CD4-positive, alpha-beta T cell treated with Interleukin-15 for 1 hour (primary cell): ENCODE measurements at regions not wholly inside any gene's neighbourhood (a gene's known extent, or its start where the extent isn't known, plus 50 kb on each side); places are given as distances from the start of the nearest gene placed in this dataset.

Experiments
- DNase-seq: peaks from one replicate; pipeline ENCODE4 v3.0.0-alpha.2; 2020

DNA sequence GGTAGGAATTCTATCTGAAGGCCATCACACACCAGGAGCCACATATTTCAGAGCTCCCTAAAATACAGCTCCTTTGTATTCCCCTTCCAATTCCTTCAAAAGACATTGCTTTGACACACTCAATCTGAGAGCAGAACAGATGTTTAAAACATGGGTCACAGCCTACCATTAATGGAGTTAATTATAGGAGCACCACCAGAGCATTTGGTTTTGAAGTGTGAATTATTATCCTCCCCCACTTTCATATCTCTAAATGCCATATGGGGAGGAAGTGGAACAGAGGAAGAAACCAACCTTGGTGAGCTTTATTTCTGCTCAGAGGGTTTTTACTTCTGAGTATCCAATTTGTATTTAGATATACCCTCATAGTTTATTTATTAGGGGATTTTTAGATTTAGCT, 50.7 kb upstream of the TNFRSF21 start:
- DNase-seq = no peak

DNA sequence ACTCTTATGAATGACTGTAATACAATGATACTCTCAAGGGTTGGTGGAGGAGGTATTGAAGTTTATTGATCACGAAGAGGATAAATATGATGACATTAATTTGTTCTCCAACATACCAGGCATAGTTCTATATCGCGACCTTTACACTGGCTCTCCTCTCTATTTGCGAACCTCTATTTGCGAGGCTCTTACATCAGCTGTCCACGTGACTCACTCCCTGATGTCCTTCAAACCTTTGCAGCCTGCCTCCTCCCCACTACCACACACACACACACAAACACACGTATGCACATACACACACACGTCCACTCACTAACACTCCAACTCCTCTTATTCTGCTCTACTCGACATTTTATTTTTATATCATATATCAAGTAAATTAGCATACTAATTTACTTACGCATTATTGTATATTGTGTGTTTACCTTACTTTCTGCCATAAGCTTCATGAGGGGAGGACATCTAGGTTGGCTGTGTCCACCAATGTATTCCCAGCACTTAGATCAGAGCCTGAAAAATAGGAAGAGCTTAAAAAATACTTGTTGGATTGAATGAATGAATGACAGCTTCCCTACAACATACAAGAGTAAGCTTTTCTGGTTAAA, 53.3 kb upstream of the TNFRSF21 start:
- no peak for DNase-seq

DNA sequence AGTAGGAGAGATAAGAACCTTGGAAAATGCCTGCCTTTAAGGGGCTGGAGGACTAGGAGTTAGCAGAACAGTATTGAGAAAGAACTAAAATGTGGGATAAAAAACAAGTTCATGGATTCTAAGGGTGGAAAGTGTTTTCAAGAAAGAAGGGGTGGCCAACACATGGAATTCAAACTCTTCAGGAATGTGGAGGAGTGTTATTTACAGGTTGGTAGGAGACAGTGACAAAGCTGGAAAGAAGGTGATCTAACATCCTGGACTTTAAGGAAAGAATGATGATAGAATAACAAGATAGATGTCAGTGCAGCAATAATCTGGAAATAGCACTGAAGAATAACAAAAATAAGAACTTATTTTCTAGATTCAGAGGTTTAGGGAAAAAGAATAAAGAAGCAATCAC, 54.0 kb upstream of the TNFRSF21 start:
- DNase-seq = no peak

DNA sequence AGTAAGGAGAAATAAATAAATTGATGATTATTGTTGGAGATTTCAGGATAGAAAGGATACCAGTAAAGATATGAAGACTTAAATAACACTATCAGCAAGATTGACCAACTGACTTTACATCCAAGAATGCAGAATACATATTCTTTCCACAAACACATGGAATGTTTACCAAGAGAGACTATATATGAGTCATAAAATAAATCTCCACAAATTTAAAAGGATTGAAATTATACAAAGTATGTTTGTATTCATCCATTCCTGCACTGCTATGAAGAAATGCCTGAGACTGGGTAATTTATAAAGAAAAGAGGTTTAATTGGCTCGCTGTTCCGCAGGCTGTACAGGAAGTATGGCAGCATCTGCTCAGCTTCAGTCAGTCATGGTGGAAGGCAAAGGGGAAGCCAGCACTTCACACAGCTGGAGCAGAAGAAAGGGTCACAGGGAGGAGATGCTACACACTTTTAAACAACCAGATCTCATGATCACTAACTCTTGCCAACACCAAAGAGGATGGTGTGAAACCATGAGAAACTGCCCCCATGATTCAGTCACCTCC, 56.7 kb upstream of the TNFRSF21 start:
- no peak for DNase-seq

DNA sequence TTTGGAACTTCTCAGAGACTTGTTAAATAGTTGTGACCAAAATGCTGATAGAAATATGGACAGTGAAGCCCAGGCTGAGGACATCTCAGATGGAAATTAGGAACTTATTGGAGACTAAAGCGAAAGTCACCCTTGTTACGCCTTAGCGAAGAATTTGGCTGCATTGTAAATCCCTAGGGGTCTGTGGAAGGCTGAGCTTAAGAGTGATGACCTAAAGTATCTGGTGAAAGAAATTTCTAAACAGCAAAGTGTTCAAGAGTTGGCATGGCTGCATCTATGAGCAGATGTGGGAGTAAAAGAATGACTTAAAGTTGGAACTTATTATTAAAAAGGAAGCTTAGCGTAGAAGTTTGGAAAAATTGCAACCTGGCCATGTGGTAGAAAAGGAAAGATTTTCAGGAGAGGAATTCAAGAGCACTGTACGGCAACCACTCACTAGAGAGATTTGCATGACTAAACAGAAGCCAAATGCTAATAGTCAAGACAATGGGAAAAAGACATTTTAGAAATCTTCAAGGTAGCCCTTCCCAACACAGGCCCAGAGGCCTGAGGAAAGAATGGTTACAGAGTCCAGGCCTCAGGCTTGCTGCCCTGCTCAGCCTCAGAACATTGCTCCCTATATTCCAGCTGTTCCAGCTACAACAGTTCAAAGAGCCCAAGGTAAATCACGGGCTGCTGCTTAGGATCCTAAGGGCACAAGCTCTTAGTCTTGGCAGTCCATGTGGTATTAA, 61.6 kb upstream of the TNFRSF21 start:
- DNase-seq = no peak

DNA sequence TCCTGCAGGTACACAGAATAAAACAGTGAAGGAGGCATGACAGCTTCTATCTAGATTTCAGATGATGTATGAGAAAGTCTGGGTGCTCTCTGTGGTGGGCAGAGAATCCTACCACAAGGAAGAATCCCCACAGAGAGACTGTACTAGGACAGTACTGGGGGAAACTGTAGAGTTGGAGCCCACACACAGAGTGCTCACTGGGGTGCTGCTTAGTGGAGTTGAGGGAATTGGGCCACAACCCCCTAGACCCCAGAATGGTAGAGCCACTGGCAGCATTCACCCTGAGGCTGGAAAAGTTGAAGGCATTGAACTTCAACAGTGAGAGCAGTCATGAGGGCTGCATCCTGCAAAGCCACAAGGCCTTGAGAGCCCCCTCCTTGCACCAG, 62.2 kb upstream of the TNFRSF21 start:
- DNase-seq = no peak

DNA sequence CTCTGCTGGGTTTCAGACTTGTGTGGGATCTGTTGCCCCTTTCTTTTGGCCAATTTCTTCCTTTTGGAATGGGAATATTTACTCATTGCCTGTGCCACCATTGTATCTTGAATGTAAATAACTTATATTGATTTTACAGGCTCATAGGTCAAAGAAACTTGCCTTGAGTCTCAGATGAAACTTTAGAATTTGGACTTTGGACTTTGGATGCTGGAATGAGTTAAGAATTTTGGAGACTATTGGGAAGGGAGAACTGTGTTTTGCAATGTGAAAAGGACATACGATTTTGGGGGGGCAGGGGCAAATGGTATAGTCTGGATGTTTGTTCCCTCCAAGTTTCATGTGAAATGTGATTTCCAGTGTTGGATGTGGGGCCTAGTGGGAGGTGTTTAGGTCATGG, 62.6 kb upstream of the TNFRSF21 start:
- DNase-seq = no peak

DNA sequence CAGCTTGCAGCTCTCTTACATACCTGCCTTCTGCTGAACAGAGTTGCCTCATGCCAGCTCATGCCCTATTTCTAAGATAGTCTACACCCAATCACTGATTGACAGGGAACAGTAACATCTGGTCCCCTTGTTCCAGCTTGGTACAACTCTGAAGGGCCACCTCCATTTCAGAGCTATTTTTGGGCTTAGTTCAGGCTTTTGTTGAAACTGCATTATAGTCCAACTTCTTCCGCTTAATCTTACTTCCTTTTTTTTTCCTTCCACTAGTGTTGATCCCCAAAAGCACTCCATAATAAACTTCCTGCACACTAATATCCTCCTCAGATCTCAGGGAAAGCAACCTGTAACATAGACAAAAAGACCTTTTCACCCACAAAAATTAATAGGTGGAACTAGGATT, 65.7 kb upstream of the TNFRSF21 start:
- DNase-seq = no peak

DNA sequence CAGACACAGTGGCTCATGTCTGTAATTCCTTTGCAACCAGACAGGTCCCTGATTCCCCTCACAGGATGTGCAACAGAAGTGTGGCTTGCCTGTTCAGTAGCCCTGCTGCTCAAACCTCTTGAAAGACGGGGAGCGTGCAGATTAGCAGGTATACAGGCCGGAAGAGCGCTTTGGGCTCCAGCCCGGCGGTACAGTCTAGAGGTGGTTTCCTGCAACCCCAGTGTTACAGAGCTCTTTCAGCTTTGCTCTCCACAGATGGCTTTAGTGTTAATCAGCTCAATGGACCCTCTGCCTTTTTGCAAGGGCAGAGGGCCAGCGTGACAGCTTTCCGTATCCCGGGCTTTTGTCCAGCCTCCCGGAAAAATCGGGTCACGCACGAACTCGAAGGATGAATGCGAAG, 67.2 kb upstream of the TNFRSF21 start:
- DNase-seq = no peak

DNA sequence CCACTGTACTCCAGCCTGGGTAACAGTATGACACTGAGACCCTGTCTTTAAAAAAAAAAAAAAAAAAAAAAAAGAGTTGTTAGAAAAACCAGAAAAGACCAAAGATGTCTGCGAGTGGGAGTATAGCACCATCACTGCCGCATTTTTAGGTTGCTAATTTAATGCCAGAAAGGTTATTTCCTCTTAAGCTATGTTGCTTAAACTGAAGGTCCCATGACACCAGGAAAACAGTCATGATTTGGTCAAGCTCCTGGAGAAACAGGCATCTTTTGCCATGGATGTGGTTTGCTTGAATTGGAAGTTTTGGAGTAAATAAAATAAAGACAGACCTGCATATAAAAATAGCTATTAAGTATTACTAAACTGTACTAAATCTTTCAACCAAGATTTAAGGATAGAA, 68.3 kb upstream of the TNFRSF21 start:
- no peak for DNase-seq

DNA sequence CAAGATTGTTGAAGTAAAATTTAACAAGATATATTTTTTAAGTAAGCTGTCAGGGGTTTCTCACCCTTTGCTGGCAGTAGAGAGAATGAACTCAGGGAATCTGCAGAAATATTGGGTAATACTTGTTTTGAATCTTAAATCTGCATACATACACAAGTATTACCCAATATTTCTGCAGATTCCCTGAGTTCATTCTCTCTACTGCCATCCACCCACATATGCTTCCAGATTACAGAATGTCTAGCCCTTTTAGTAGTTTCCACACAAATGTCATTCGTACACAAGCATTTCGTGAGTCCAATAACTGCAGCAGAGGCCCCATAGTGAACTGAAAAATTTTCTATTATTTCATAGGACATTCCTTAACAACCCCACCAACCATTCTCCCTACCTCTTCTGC, 69.6 kb upstream of the TNFRSF21 start:
- no peak for DNase-seq

DNA sequence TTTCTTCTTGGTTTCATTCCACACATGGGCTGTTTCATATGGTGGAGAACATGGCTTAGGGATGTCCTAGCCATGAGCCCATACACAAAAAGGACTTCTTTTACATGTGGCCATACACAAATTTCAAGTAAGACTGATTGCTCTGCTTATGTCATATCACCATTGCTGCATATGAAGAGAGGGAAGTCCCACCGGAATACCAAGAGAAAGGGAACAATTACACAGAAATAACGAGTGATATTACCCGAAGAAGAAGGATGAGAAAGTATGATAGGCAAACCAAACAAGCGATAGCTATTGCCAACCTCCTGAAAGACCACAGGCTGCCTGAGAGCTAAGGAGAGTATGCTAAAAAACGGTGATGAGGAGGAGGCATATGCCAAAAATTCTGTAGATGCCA, 70.5 kb upstream of the TNFRSF21 start:
- DNase-seq = no peak

DNA sequence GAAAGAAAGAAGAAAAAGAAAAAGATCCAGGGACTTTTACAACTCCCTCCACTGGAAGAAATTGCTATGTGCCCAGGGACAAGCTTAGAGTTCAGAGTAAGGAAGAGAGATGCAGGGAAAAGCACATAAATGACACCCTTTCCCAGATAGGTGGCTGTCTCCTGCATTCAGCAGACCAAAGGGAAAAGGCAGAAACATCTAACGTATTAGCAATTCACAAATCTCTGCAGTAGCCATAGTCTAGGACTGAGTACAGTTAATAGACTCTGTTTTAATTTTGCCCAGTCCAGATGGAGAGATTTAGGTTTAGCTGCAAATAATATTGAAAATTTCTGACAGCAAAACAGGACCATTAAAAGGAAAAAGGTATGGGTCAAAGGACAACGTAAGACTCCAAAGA, 71.3 kb upstream of the TNFRSF21 start:
- no peak for DNase-seq

DNA sequence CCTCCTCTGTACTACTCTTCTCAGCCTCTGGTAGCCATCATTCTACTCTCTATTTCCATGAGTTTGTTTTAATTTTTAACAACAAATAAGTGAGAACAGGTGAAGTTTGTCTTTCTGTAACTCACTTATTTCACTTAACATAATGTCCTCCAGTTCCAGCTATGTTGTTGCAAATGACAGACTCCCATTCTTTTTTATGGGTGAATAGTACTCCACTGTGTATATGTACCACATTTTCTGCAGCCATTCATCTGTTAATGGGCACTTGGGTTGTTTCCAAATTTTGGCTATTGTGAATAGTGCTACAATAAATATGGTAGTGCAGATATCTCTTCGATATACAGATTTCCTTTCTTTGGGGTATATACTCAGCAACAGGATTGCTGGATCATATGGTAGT, 73.7 kb upstream of the TNFRSF21 start:
- DNase-seq = no peak

DNA sequence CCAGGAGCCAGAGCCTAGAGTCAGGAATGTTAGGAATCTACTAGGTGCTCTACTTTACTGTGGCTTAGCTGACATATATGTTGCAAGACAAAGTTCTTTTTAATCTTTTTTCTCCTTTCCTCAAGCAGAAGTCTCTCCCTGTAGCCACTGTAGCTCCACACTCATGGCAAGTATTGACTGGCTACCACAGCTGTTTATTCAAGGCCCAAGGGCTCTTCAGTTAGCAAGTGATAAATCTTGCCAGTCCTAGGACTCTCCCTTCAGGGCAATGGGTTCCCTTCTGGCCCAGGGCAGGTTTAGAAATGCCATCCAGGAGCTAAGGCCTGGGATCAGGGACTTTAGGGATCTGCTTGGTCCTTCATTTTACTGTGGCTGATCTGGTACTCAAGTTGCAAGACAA, 82.0 kb upstream of the TNFRSF21 start:
- no peak for DNase-seq

DNA sequence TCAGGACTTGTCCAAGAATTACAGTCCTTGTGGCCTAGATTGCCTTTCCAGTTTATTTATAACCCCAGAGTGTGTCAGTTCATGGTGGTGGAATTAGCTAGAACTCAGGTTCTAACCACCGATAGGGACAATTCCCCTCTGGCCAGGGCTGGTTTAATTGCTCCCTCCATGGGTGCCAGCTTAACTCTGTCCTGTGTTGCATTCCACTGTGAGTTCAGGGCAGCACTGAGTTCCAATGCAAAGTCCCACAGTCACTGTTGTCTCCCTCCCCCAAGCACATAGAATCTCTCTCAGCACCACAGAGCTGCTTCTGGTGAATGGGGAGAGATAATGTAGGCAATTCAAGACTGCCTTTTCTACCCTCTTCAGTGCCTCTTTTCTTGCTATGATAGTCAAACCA, 82.5 kb upstream of the TNFRSF21 start:
- DNase-seq = no peak

DNA sequence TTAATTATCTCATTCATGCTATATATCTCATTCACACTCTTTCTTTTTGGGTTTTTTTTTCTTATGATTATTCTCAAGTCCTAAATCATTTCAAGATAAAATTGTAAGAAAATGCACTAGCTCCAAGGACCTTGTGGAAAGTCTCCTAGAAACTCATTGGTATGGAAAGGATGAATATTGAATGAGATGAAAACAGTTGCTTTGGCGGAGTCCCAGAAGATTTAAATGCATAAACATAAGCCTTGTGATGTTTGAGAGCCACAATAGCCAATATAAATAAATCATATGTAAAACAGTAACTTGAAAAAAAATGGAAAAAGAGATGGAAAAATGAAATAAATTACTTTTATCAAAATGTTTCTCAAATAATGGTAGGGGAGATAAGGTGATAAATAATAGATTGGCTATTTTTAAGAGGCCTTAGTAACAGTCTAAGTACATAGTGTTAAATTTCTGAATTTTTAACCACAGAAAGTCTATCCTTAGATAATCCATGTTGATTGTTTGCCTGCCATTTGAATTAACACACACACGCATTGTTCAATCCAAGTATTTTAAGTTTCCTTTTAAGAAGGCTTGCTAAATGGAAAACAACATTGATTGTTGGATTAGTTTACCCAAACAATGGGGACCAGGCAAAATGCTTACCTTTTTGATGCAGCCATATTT, 81.1 kb upstream of the CD2AP start:
- DNase-seq = no peak

DNA sequence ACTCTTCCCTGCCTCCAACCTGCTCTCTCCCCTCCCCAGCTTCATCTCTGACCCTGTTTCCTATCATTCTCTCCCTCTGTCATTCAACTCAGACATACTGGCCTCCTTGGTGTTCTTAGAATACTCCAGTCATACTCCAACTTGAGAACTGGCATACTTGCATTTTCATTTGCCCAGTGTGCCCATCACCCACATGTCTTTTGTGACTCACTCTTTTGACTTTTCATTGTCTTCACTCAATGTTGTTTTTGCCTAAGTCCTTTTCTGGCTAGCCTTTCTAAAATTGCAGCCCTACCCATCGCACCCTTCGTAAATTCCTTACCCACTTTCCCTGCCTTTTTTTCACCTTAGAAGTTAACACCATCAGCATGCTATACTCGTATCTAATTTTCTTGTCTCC, 77.0 kb upstream of the CD2AP start:
- DNase-seq = no peak

DNA sequence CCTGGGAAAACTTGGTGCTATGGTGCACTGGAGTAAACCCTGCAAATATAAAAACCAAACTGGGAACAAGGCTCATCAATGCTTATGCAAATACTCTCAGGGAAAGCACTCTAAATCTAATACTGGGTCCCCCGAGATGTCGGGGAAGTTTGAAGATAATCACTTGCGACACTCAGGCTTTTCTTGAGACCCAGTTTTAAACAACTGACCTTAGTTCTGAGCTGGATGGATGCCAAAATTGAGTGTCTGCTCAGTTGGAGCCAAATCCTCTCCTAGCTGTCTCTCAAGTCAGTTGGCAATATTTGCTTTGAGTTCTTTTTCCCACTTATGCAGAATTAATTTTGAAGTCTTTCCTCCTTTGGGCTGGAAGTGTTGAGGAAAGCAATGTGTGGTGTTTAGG, 75.5 kb upstream of the CD2AP start:
- DNase-seq = no peak

DNA sequence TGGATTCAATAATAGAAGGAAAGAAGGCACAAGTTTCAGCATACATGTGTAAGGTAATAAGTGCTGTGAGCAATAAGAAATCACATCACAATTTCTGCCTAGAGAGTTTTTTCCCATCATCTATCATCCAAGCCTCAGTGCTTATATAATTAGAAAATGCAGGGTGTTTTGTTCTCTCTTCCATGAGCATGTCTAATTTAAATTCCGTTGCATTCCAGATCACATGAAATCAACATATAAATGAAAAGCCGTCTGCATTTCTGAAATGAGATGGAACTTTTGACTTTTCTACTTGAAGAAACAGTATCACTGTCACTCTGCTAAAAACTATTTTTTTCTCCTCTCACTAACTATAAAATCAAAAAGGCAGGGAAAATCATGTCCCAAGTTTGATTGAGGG, 74.5 kb upstream of the CD2AP start:
- DNase-seq = no peak

DNA sequence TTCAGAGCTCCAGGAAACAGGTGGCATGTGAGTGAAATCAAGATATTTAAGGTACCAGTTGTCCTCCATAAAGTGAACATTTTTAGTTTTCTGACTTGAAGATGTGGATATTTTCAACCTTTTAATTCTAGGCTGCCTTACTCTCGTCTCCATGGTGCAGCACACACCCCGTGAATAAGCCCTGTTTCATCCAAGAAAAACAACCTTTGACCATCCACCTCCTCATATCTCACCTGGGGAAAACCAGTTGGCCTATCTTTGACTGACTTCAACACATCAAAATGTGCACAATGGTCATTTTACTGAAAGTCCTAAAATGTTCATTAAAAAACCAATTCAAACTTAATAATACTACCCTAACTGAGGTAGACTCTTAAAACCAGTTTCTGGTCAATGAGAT, 73.8 kb upstream of the CD2AP start:
- no peak for DNase-seq

DNA sequence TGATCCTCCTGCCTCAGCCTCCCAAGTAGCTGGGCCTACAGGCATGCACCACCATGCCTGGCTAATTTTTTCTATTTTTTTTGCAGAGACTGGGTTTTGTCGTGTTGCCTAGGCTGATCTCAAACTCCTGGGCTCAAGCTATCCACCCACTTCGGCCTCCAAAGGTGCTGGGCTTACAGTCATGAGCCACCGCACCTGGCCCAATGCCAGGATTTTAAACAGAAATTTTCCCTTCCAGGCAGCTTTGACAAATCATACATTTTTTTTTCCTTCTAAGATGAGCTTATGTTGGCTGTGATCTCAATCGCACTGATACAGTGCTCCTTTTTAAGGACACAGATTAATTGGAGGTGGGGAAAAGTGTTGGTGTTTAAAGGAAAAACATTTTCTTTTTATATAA, 73.2 kb upstream of the CD2AP start:
- no peak for DNase-seq

DNA sequence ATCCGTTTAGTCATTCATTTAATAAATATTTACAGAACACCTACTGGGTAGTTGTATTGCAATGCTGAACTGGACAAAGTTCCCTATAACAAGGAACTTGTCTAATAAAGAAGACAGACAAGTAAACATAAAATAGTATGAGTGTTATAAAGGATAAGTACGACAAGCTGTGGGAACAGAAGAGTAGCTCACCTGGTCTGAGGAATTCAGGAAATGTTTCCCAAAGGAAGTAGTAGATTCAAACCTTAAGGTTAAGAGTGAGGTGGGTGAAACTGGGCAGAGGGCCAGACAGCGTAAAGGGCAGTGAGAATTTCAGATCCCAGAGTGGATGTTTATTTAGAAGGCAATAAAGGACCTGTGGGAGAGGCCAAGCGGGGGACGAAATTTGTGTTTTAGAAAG, 72.3 kb upstream of the CD2AP start:
- no peak for DNase-seq
